Activated CD8-positive, alpha-beta T cell treated with anti-CD3 and anti-CD28 coated beads, Interleukin-2, amount 10 ng/mL, durations not matched to agents 7 days and 5 days (primary cell): ENCODE measurements at regions not wholly inside any gene's neighbourhood (a gene's known extent, or its start where the extent isn't known, plus 50 kb on each side); places are given as distances from the start of the nearest gene placed in this dataset.
"Not testable (repeated sequence)": the region's sequence is repeated elsewhere in the genome, so short reads cannot be mapped to it uniquely, and the experiment has no call there.

Experiments used
- ATAC-seq: fragments of 150-1000 bp; cut with Tn5 transposase; one replicate; pipeline ENCODE4 v1.10.0; 2021; ENCODE audit warnings: moderate library complexity
- CTCF ChIA-PET: fragments of 350-600 bp; sonication (Branson Sonifier 250); formaldehyde crosslinking; loops from one replicate; lab custom pipeline; 2021; ENCODE audit warnings: antibody characterized with exemption; lab: Charles Lee
- POLR2A ChIA-PET: fragments of 350-600 bp; sonication (Branson Sonifier 250); formaldehyde crosslinking; loops from one replicate; lab custom pipeline; 2021; ENCODE audit warnings: antibody characterized with exemption; lab: Charles Lee
- DNase-seq: peaks from one replicate; pipeline ENCODE4 v3.0.0-alpha.2; 2020
- H3K27ac Mint-ChIP-seq: one replicate; pipeline ENCODE4 v1.8.0; 2021; ENCODE audit warnings: mild to moderate bottlenecking, mixed read lengths
- H3K27me3 Mint-ChIP-seq: one replicate; pipeline ENCODE4 v1.8.0; 2021; ENCODE audit warnings: low read depth, mixed read lengths
- H3K36me3 Mint-ChIP-seq: one replicate; pipeline ENCODE4 v1.8.0; 2021; ENCODE audit warnings: low read depth, mixed read lengths
- H3K4me1 Mint-ChIP-seq: one replicate; pipeline ENCODE4 v1.8.0; 2021; ENCODE audit warnings: low read depth, mixed read lengths
- H3K4me3 Mint-ChIP-seq: one replicate; pipeline ENCODE4 v1.8.0; 2021; ENCODE audit warnings: mild to moderate bottlenecking, mixed read lengths
- H3K9me3 Mint-ChIP-seq: one replicate; pipeline ENCODE4 v1.8.0; 2022; ENCODE audit warnings: mixed read lengths; ENCODE audit not compliant: insufficient read depth

- POLR2A ChIA-PET, result no interaction called here
These were observed 142.1 kb upstream of the TBX18 start for GRCh38 chr6:84906514-84906913.

GRCh38 chr6:84905823-84906222 lies 141.4 kb upstream of the TBX18 start:
- DNase-seq (no peak), ATAC-seq (no peak)
- H3K9me3 Mint-ChIP-seq, result no peaks in the 10 kb centered on the region
- no peaks in the 10 kb centered on the region for H3K36me3 Mint-ChIP-seq
- no peaks in the 10 kb centered on the region for H3K27me3 Mint-ChIP-seq
- H3K4me3 Mint-ChIP-seq, result no peak overlapping the region
- POLR2A ChIA-PET, result no interaction called here
- no peak overlapping the region for H3K27ac Mint-ChIP-seq
- CTCF ChIA-PET, result no interaction called here
- no peaks in the 10 kb centered on the region for H3K4me1 Mint-ChIP-seq

More at GRCh38 chr6:84906514-84906913, 142.1 kb upstream of the TBX18 start:
- DNase-seq (no peak), ATAC-seq (no peak)
- Mint-ChIP-seq H3K27ac (no peak overlapping the region), H3K27me3 (no peaks in the 10 kb centered on the region), H3K4me1 (no peaks in the 10 kb centered on the region), H3K4me3 (no peak overlapping the region), H3K36me3 (no peaks in the 10 kb centered on the region), H3K9me3 (no peaks in the 10 kb centered on the region)
- CTCF ChIA-PET, result no interaction called here

- Mint-ChIP-seq H3K9me3 (no peaks in the 10 kb centered on the region), H3K27ac (no peak overlapping the region), H3K4me3 (no peak overlapping the region), H3K36me3 (no peaks in the 10 kb centered on the region), H3K4me1 (no peaks in the 10 kb centered on the region), H3K27me3 (no peaks in the 10 kb centered on the region)
- POLR2A ChIA-PET, result no interaction called here
- ATAC-seq (no peak), DNase-seq (no peak)
- CTCF ChIA-PET, result no interaction called here
These were observed 138.0 kb upstream of the TBX18 start for GRCh38 chr6:84902354-84902928.

- DNase-seq (no peak), ATAC-seq (no peak)
- ChIA-PET POLR2A (no interaction called here), CTCF (no interaction called here)
- Mint-ChIP-seq H3K27ac (no peak overlapping the region), H3K4me1 (no peaks in the 10 kb centered on the region), H3K9me3 (no peaks in the 10 kb centered on the region), H3K27me3 (no peaks in the 10 kb centered on the region), H3K4me3 (no peak overlapping the region), H3K36me3 (no peaks in the 10 kb centered on the region)
These were observed 133.7 kb upstream of the TBX18 start for GRCh38 chr6:84897988-84898594.

GRCh38 chr6:84897011-84897410 lies 132.6 kb upstream of the TBX18 start:
- H3K9me3 Mint-ChIP-seq, result no peaks in the 10 kb centered on the region
- DNase-seq, result no peak
- no peak overlapping the region for H3K27ac Mint-ChIP-seq

GRCh38 chr6:84892671-84893070 lies 128.3 kb upstream of the TBX18 start:
- no peaks in the 10 kb centered on the region for H3K9me3 Mint-ChIP-seq
- ChIA-PET CTCF (no interaction called here), POLR2A (no interaction called here)
- ATAC-seq (no peak), DNase-seq (no peak)
- no peaks in the 10 kb centered on the region for H3K4me1 Mint-ChIP-seq
- no peaks in the 10 kb centered on the region for H3K36me3 Mint-ChIP-seq
- H3K27ac Mint-ChIP-seq, result no peak overlapping the region
- H3K27me3 Mint-ChIP-seq, result no peaks in the 10 kb centered on the region
- no peak overlapping the region for H3K4me3 Mint-ChIP-seq

More at GRCh38 chr6:84897011-84897410, 132.6 kb upstream of the TBX18 start:
- CTCF ChIA-PET, result no interaction called here
- H3K4me1 Mint-ChIP-seq, result no peaks in the 10 kb centered on the region
- POLR2A ChIA-PET, result no interaction called here
- no peak for ATAC-seq
- no peak overlapping the region for H3K4me3 Mint-ChIP-seq
- H3K27me3 Mint-ChIP-seq, result no peaks in the 10 kb centered on the region
- H3K36me3 Mint-ChIP-seq, result no peaks in the 10 kb centered on the region

GRCh38 chr6:84882768-84883766 lies 118.7 kb upstream of the TBX18 start:
- no peak overlapping the region for H3K27ac Mint-ChIP-seq
- CTCF ChIA-PET, result no interaction called here
- no peaks in the 10 kb centered on the region for H3K27me3 Mint-ChIP-seq
- no peaks in the 10 kb centered on the region for H3K36me3 Mint-ChIP-seq
- DNase-seq (no peak), ATAC-seq (no peak)
- H3K4me3 Mint-ChIP-seq, result no peak overlapping the region
- H3K9me3 Mint-ChIP-seq, result peaks cover 3% of the 10 kb centered on the region
- POLR2A ChIA-PET, result no interaction called here
- H3K4me1 Mint-ChIP-seq, result no peaks in the 10 kb centered on the region

GRCh38 chr6:84879385-84879784 lies 115.0 kb upstream of the TBX18 start:
- H3K27me3 Mint-ChIP-seq, H3K36me3 Mint-ChIP-seq, H3K27ac Mint-ChIP-seq, ATAC-seq, CTCF ChIA-PET, DNase-seq, H3K4me1 Mint-ChIP-seq, H3K4me3 Mint-ChIP-seq, H3K9me3 Mint-ChIP-seq, POLR2A ChIA-PET: not testable (repeated sequence)

GRCh38 chr6:84877515-84878210 lies 113.3 kb upstream of the TBX18 start:
- Mint-ChIP-seq H3K4me1 (no peaks in the 10 kb centered on the region), H3K27me3 (no peaks in the 10 kb centered on the region), H3K36me3 (no peaks in the 10 kb centered on the region), H3K9me3 (peaks cover 3% of the 10 kb centered on the region), H3K27ac (no peak overlapping the region), H3K4me3 (no peak overlapping the region)
- ATAC-seq (no peak), DNase-seq (no peak)
- POLR2A ChIA-PET, result no interaction called here
- CTCF ChIA-PET, result no interaction called here

- H3K27me3 Mint-ChIP-seq, result no peaks in the 10 kb centered on the region
- H3K36me3 Mint-ChIP-seq, result no peaks in the 10 kb centered on the region
- POLR2A ChIA-PET, result no interaction called here
- no peak overlapping the region for H3K27ac Mint-ChIP-seq
- DNase-seq, result no peak
- no peak overlapping the region for H3K4me3 Mint-ChIP-seq
- no peak for ATAC-seq
- no peaks in the 10 kb centered on the region for H3K9me3 Mint-ChIP-seq
- no peaks in the 10 kb centered on the region for H3K4me1 Mint-ChIP-seq
- CTCF ChIA-PET, result no interaction called here
These were observed 112.5 kb upstream of the TBX18 start for GRCh38 chr6:84876723-84877514.

GRCh38 chr6:84872996-84873723 lies 108.8 kb upstream of the TBX18 start:
- Mint-ChIP-seq H3K4me1 (no peaks in the 10 kb centered on the region), H3K9me3 (no peaks in the 10 kb centered on the region), H3K36me3 (no peaks in the 10 kb centered on the region), H3K4me3 (no peak overlapping the region), H3K27ac (no peak overlapping the region), H3K27me3 (no peaks in the 10 kb centered on the region)
- ChIA-PET POLR2A (no interaction called here), CTCF (no interaction called here)
- no peak for DNase-seq
- ATAC-seq, result no peak
